GM18498 (cell line): ENCODE measurements at regions not wholly inside any gene's neighbourhood (a gene's known extent, or its start where the extent isn't known, plus 50 kb on each side); places are given as distances from the start of the nearest gene placed in this dataset.

ENCODE experiments used
- ATAC-seq: cut with Tn5 transposase; IDR thresholded peaks from one replicate; pipeline ENCODE4 v1.9.1; 2021; ENCODE audit warnings: mild to moderate bottlenecking, moderate library complexity; ENCODE audit not compliant: unreplicated experiment

DNA sequence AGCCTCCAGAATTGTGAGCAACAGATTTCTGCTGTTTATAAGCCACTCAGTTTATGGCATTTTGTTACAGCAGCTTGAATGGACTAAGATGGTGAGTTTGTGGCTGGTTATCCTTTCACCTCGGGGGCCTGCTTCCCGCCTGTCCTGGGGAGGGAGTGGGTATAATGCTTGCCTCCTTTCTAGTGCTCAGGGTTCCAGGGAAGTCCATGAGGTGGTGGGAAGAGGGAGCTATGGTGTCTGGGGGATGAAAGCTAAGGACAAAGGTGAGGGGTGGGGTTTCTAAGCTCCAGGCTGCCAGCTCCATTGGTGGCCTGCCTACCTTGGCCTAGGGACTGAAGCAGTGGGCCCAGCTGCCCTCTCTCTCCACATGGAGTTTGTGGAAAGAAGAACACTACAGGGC lies 50.2 kb upstream of the SDK2 start:
- ATAC-seq = no peak

DNA sequence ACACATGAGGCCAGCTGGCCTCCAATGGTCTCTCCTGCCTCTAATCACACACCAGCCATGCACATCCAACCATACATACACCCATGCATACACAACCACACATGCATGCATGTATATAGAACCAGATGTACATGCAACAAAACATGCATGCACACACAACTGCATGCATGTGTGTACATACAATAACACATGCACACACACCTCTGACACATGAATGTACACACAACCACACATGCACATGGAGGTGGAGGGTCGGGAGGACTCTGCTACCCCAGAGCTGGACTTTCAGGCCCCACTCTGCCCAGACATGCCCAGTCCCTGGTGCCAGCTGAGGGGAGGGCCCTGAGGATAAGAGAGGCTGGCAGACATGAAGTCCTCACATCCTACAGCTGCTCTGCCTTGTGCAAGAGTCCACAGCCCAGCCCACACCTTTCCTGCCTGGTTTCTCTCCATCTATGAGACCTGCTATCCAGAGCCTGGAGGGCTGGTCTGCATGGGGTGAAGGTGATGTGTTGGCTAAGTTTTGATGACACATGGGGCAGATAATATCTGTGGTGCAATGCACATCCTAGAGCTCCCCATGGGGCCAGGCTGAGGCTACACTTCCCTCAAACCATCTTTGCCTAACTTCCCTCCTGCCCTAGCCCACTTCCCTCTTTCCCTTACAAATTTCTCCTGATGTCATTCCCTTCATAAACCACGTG lies 50.9 kb upstream of the SDK2 start:
- no peak for ATAC-seq

DNA sequence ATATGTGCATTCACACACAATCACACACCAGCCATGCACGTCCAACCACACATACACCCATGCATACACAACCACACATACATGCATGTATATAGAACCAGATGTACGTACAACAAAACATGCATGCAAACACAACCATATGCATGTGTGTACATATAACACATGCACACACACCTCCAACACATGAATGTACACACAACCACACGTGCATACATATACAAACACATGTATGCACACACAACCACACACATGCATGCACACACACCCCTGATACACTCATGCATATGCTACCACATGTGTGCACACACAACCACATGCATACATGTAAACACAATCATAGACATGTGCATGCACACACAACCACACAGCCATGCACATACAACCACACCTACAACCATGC lies 52.0 kb upstream of the SDK2 start:
- ATAC-seq = no peak

DNA sequence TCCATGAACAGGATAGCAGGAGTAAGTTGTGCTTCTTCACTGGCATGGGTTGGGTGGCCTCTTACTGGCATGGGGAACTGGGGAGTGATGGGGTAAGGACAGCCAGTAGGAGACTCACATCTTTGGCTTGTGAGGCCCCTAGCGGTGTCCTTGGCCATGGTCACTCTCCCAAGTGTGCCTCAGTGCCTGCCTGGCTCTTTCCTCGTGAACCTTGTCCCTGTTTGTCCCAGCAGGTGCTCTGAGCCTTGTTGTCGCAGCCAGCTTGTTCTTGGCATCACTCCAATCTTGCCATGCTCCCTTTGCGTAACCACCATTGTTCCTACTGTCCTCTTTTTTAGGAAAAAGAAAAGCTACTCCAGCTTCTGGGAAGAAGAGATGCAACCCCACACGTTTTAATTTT lies 53.6 kb upstream of the SDK2 start:
- no peak for ATAC-seq

DNA sequence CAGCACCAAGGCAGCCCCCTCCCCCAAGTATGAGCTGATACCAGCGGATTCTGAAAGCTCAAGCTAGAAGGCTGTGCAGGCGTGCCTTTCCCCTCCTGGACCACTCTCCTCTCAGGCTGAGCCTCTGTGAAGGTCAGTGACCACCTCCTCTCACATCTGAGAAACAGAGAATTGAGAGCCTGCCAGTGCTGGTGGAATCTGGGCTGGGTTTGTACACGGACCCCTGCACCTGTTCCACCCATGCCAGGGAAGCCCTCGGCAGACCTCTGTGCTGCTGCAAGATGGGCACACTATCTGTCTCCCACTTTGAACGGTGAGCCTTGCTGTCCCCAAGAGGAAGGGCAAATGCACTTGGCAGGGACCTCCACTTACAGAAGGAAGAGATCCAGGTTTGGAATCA lies 54.7 kb upstream of the SDK2 start:
- no peak for ATAC-seq

DNA sequence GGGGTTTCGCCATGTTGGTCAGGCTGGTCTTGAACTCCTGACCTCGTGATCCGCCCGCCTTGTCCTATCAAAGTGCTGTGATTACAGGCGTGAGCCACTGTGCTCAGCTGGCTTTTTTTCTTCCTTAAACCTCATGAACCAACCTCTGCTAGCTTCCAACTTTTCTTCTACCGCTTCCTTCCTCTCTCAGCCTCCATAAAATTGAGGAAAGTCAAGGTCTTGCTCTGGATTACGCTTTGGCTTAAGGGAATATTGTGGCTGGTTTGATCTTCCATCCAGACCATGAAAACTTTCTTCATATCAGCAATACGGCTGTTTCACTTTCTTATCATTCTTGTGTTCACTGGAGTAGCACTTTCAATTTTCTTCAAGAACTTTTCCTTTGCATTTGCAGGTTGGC lies 57.5 kb upstream of the SDK2 start:
- ATAC-seq = no peak

DNA sequence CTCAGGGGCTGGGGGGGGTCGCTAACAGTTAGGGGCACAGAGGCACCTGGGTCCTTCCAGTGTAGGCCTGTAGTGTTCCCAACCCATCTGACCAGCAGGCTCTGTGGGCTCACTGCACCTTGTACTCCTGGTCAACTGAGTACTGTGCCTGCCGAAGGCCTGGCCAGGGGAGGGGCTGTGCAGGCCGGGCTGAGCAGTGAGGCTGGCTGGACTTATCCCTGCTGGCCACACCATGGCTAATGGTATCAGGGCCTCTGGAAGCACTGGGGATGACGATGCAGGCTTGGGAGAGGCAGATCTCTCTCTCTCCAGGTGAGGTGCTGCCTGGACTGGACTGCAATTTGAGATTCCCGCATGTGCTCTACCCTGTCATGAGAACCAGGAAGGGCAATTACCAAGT lies 58.9 kb upstream of the SDK2 start:
- ATAC-seq = no peak

DNA sequence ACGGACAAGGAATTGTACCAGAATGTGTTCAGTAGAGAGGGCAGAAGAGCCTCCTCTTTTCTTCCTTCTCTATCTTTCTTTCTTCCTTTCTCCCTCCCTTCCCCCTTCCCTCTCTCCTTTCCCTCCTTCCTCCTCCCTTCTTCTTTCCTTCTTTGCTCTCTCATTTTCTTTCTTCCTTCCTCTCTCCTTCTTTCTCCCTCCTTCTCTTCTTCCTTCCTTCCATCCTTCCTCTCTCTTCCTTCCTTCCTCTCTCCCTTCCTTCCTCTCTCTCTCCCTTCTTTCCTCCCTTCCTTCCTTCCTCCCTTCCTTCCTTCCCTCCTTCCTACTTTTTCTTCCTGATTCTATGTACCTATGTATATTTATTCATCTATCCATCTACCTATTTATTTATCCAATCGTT lies 59.7 kb upstream of the SDK2 start:
- ATAC-seq = no peak

DNA sequence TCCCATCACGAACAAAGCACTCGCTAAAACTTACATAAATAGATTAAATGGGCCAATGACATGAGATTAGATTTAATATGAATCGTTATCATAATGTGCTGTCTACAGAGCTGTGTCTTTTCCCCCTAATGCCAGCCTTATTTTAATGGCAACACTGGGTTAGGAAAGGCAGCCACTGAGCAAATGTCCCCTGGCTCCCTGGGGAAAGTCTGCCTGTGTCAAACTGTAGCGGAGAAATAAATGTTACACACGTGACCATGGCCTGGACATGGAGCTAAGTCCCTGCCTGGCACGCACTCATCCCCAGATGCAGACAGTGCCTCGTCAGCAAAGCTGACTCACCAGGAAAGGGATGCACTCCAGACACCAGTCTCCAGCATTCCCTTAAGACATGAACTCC lies 61.3 kb upstream of the SDK2 start:
- ATAC-seq = no peak

DNA sequence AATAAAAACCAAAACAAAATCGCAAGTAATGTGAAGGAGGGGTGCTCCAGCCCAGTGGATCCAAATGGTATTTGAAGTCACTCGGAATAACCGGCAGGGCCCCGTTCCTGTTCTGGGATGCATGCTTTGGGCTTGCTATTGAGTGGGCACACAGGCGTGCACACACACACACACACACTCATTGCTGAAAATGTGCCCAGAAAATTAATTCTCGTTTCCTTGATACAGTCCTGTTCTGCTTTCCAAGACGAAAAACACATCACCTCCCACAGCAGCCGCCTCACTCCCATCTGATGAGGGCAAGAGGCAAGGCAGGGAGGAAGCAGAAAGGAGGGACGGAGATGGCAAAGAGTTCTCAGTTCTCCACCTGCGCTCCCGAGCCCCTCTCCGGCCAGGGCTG lies 62.2 kb upstream of the SDK2 start:
- no peak for ATAC-seq

DNA sequence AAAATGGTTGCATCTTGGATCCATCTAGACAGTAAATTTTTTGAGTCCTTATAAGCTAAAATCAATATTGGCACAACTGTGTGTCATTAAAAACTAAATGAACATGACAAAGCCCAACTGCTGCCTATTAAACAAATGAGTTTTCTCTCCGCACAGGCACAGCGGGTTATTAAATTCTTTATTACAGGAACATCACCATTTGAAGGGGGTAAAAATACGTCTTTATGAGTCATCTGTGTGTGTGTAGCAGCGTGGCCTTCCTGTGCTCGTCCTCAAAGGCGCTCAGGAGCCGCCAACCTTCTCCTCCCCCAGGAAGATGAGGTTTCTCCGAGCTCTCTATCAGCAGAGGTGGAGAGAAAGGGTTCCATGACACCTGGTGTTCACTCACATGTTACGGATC lies 62.6 kb upstream of the SDK2 start:
- ATAC-seq = no peak

DNA sequence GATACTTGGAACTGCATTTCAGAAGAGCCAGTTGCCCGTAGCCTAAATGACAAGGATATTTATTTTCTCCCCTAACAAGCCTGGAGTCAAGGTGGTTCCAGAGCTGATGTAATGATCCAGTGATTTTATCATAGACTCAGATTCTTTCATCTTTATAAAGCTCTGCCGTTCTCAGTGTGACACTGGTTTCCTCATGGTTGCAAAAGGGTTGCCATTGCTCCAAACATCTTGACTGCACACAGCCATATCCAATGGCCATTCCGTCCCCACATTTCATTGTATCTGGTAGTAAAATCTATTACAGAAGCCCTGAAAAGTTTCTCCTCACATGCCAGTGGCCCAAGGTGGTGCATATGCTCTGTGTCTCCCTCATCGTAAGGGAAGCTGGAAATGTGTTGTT lies 63.1 kb upstream of the SDK2 start:
- no peak for ATAC-seq

DNA sequence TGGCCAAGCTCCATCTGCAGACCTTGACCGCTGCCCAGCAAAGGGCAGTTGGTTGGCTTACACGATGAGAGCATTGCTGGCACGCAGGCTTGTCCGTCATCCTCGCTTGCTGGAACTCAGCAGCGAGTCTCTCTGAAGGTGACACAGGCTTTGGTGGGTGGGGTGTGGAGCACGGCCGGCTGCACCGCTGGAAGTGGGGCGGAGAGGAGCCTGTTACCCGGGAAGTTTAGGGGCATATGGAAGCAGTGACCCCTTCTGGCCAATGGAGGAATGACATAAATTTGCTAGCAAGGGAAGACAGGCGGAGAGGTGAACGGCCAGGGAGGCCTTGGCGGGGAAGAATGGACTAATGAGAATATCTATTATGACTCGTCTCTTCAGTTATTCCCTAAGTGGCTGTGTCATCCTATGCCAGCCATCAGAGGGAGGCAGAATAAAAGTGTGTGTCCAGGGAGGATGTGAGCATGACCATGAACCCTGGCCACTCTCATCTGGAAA lies 65.9 kb upstream of the SDK2 start:
- ATAC-seq = no peak

DNA sequence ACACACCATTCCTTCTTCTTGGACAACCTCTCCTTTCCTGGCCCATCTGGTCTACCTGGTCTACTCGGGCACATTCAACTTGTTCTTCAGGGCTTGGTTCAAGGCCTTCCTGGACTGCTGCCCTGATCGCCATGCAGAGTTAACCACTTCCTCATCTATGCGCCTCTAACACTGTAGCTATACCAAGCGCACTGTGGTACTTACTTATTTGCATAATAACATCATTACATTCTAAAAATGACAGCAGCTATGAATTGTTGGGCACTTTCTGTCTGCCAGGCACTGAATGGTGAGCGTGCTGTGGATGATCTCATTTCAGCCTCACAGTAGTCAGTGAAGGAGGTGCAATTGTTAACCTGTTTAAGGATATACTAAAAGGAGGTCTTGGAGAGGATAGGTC lies 66.9 kb upstream of the SDK2 start:
- ATAC-seq = peak; percentile 93

DNA sequence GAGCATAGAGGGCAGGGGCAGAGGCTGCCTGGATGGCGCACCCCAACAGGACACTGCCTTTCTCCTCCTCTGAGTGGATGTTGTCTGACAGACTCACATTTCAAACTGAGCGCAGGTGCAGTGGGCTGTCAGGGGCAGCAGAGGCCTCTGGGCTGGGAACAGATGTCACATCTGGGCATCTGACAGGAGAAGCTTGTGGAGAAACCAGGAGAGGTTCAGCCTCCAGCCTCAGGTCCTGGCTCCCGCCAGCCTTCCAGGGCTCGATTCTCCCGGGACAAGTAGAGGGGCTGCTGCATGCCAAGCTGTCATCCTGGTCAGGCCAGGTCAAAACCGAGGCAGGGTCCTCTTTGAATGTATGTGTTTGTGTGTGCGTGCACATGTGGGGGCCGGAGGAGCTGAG lies 67.7 kb upstream of the SDK2 start:
- ATAC-seq = no peak

DNA sequence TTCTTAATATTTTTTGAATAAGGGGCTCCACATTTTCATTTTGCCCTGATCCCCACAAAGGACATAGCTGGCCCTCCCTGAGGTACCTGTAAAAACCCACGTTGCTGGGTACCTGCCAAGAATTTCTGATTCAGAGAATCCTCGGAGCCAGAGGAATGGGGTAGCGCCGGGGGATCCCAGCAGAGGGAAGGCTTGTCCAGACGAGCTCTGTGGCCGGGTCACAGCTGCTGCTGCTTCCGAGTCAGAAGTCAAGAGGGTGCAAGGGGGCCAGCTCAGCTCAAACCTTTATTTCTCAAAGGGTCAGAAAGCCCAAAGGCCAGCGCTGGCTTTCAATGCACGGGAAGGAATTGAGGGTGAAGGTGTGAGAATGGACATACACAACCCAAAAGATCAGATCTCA lies 68.9 kb upstream of the SDK2 start:
- no peak for ATAC-seq

DNA sequence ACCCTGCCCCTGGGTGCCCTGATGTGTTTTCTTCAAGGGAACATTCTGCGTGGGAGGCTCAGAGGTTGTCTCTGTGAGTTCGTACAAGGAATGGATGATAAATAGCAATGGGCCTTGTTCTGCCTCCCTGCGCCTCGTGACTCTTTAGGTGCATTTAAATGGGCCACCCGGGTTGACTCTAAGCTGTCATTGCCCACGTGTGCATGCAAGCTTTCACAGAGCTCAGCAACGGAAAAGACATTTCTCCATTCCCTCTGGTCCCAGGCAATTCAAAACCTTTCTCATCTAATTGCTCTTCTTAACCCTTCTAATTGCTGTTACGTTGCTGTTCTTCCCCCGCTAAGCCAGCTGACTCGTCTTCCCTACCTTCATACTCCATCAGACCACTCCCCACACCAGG lies 71.5 kb upstream of the SDK2 start:
- ATAC-seq = no peak

DNA sequence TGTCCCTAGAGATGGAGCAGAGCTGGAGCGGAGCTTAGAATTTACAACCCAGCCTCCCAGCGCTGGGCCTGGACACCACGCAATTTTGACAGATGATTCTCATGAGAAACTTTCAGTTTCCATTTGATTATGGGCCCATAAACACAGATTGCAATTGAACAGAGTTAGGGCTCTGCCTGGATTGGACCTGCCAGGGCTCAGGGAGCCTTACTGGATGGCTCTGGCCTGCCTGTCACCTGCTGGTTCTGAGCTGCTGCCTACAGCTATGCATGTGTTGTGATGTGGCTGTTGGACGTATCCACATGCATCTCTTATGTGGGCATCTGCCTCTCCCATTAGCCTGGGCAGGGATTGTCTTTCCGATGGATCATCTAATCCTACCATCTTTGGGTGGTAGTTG lies 73.4 kb upstream of the SDK2 start:
- ATAC-seq = no peak

DNA sequence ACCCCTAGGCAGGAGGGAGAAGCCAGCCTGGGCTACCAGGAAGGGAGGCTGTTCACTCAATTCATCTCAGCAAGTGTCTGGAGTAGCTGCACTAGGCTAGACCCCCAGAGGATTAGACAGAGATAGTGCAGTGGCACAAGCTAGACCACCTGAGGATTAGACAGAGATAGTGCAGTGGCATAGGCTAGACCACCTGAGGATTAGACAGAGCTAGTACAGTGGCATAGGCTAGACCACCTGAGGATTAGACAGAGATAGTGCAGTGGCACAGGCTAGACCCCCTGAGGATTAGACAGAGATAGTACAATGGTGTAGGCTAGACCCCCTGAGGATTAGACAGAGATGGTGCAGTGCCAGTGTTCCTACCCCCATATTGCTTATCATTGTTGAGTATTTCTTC lies 74.1 kb upstream of the SDK2 start:
- ATAC-seq = no peak

DNA sequence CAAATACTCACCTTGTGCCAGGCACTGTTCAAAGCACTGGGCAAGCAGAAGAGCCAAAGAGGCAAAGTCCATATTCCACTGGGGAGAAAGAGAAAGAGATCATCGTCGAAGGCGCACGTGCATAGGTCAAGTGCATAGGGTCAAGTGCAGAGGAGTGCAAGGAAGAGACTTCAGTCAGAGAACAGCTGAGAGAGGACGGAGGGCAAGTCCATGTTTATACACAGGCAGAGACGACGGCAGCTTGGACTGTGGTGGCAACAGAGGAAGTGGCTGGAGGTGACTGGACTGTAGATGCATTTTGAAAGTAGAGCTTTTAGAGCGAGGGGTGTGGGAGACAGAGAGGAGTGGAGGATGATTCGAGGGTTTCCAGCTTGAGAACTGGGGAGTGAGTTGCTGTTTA lies 74.7 kb upstream of the SDK2 start:
- ATAC-seq = no peak

DNA sequence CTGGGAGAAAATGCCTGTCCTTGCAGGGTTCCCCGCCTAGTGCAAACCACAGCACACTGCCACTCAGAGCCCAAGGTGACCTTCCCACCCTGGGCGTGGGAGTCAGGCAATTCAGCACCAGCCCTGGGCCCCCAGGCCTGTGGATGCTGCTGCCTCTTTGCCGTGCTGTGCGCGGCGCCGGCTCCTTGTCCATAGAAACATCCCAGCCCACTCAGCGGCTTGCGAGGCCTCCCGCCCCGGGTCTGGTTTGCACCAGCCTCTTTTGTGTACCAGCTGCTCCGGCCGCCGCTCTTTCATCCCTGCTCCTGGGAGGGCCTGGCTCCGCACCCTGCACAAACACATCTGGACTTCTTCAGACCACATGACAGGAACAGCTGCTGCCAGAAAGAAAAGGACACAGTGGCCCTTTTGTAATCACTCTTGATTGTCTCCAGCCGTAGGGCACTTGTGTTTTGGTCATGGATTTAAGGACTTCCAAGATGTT lies 75.4 kb upstream of the SDK2 start:
- ATAC-seq = no peak

DNA sequence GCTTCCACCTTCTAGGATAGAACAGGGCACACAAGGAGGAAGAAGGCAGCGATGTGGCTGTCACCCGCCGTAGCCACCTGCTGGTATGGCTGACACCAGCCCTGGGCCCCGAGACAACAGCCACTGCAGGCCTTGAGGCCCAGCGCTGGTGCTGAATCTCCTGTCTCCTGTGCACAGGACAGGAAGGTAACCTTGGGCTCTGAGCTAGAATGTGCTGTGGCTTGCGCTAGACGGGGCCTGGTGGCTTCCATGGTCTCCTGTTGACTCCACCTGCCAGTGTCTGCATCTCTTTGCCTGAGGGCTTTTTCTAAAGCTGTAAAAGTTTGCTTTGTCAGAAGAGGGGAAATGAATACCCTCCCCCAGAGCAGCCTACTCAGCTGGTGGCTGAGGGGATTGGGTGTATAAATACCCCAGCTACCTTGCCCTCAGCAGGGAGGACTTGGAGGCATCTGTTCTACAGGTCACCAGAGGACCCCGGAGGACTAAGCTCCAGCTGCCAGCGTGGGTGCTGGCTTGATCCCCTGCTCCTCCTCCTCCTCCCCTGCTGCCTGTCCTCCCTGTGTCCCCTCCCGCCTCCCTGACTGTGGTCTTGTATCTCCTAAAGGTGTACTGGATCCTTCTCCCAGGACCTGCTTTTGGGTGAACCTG lies 76.1 kb upstream of the SDK2 start:
- ATAC-seq = no peak

DNA sequence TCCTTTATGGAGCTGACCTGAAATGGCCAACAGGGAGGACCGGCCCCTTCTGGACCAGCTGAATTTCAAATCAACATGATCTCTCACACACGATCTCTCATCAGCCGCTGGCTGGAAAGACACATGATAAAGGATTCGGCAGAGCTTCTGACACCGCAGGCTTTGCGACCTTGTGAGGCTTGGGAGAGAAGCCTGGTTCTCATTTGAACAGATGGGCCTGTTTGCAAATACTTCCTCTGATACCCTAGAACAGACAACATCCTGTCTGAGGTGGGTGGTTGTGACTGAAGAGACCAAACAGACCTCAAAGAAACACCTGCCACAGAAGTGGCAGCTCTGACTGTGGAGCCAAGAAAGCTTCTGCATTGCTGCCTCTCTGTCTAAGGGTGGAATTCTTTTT lies 77.9 kb upstream of the SDK2 start:
- ATAC-seq = no peak
